Neural cell (in vitro differentiated cells): ENCODE measurements at regions not wholly inside any gene's neighbourhood (a gene's known extent, or its start where the extent isn't known, plus 50 kb on each side); places are given as distances from the start of the nearest gene placed in this dataset.

Source experiments
- CTCF ChIP-seq: fragments of 450-650 bp; IDR thresholded peaks from 2 replicates; pipeline ENCODE4 v1.5.1; 2014; ENCODE audit warnings: antibody characterized with exemption, mild to moderate bottlenecking, moderate library complexity; ENCODE audit not compliant: poor library complexity, severe bottlenecking
- EP300 ChIP-seq: fragments of 450-650 bp; conservative IDR thresholded peaks from 2 replicates; pipeline ENCODE4 v1.6.1; 2014; ENCODE audit warnings: antibody characterized with exemption, mild to moderate bottlenecking, moderate library complexity; ENCODE audit not compliant: poor library complexity, severe bottlenecking
- EZH2 ChIP-seq: fragments of 200-600, 300-800 bp; shearing (Covaris generic), sonication (generic); IDR thresholded peaks from 2 replicates; pipeline ENCODE4 v1.6.1; 2014; ENCODE audit warnings: antibody characterized with exemption, low read length, borderline replicate concordance, mild to moderate bottlenecking; ENCODE audit not compliant: insufficient read depth, poor library complexity, severe bottlenecking
- POLR2AphosphoS5 ChIP-seq: IDR thresholded peaks from 2 replicates; pipeline ENCODE4 v1.6.1; 2012
- TAF1 ChIP-seq: IDR thresholded peaks from 2 replicates; pipeline ENCODE4 v1.6.1; 2012; ENCODE audit warnings: low read depth

GRCh38 chr4:54840430-54840829 is 182.7 kb downstream of the KIT start:
- TF ChIP-seq CTCF = no peak
- no peak for TF ChIP-seq TAF1
- TF ChIP-seq POLR2AphosphoS5 = no peak
- TF ChIP-seq EZH2 = no peak
- TF ChIP-seq EP300 = no peak
